Stimulated activated CD4-positive, alpha-beta T cell treated with anti-CD3 and anti-CD28 coated beads, Interleukin-4, amount 100 ng/mL, for 48 hours (primary cell): ENCODE measurements at regions not wholly inside any gene's neighbourhood (a gene's known extent, or its start where the extent isn't known, plus 50 kb on each side); places are given as distances from the start of the nearest gene placed in this dataset.

Source experiments
- DNase-seq, 2 donors: peaks; one replicate each; pipeline ENCODE4 v3.0.0-alpha.2; 2020; ENCODE audit warnings: low read depth in 2 of 2

DNA sequence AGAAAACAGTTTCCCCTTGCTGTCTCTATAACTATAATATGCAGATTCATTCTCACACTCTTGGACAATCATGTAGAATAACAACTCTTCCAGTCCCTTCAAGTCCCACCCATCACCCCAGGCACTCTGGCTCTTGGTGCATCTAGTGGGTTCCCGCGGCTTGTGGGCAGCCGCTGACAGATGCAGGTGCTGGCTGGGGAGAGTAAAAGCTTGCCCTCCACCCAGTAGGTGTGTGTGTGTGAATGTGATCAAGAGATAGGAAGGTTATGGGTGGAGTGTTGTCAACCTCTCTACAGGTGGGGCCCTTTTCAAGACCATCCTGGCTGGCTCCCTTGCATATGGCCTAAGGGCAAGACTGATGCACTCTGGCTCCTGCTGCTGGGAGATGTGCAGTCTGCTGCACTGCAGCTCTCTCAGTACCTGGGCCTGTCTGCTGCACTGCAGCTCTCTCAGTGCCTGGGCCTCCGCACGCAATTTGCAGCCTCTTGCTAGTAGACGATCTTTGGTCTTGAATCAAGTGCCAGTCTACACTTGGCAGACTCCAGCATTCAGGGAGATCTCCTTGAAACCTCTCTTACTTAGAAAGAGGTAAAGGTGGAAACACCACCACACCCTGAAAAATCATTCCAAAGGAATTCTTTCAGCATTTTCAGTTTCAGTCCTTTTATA is 189.7 kb upstream of the GDNF start:
- no peak for DNase-seq

- no peak for DNase-seq
These were observed 184.0 kb upstream of the GDNF start for GRCh38 chr5:38023799-38024198.

DNA sequence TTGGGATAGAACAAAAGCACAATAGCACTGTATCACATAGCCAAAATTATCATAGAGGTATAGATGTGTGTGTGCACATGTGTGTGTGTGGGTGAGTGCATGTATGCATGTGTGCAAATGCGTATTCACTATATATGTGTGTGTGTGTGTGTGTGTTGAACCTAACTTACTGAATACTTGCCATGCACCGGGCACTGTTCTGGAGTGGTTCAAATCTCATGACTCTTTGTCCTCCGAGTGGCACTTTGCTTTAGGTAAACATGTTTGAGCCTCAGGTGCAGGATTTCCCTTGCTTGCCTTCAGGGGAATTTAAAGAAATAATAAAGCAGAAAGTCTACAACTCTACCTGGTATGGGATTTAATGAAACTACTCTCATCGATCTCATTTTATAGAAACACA is 183.5 kb upstream of the GDNF start:
- no peak for DNase-seq

DNA sequence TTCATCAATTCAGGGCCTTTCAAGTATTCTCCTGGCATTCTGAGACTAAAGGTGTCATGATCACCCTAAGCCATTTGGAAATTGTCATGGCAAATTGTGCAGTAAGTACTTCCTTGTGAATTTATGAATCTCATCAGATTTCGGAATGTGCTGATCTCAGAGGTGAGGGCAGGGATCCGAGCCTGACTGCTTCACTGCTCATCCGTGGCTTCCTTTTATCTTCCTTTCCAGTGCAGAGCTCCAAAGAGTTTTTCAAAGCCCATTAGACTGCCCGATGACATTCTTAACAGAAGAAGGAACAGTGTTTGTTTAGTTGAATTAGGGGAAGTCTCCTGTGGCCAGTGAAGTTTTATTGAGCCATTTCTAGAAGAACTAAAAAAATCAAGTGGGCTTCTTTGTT is 182.8 kb upstream of the GDNF start:
- DNase-seq: no peak

- DNase-seq: no peak
These were observed 178.2 kb upstream of the GDNF start for GRCh38 chr5:38018016-38018415.

DNA sequence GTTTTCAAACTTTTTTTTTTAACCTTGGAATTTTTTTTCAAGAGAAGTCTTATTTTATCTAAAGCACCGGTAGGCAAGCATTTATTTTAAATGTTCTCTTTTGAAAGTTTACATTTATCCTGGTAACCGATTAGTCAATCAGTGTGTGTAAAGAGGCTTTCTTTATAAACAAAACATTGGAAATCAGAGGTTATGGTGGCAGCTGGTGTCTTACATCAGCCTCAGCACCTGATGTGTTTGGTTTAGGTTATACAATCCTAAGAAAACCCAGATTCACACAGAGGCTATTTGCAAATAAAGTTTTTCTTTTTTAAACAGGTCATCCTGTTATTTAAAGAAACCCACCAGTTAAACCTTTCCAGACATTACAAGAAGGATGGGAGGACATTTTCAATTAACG is 173.3 kb upstream of the GDNF start:
- DNase-seq: no peak

- DNase-seq: no peak
These were observed 171.9 kb upstream of the GDNF start for GRCh38 chr5:38011668-38012188.

DNA sequence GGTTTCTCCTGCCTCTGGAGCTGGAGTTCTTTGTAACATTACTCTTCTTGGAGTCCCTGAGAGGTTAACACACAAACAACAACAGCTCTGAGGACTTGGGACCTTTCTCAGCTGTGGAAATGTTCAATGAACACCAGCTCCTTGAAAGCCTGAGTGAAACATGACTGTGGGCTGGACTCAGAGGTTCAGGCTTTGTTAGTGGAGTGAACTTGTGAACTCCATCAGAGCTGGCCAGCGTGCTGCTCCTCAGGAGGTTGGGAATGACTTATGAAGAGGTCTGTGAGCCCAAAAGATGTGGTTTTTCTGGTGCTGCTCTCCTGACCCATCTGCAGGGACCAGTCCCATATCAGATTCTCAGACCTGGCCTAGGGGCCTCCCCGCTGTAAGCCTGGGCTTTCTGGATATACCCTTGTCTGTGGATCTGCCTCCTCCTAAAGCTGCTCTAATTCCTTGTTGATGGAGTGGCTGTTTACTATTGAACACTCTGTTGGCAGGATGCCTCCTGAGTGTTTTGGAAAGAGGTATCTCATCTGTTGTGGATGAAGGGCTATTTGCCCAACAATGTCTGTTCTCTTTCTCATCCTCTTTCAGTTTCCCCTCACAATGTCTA is 170.0 kb upstream of the GDNF start:
- DNase-seq: no peak

- DNase-seq: no peak
These were observed 168.4 kb upstream of the GDNF start for GRCh38 chr5:38008198-38008597.

DNA sequence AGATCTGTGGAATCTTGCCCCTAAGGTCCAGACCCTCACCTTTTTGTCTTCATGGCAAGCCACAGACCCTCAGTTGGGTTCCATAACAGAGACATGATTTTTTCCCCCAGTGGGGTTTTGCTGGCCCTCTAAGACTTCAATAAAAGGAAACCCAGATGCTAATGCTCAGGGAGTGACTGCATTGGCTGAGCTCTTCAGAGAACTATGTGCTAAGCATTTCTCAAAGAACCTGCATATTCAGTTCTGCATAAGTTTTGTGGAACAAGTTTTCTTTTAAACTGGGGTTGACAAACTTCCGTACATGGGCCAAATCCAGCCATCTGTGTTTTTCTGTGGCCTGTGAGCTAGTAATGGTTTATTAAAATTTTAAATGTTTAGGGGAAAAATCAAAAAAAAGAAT is 159.8 kb upstream of the GDNF start:
- DNase-seq: no peak

DNA sequence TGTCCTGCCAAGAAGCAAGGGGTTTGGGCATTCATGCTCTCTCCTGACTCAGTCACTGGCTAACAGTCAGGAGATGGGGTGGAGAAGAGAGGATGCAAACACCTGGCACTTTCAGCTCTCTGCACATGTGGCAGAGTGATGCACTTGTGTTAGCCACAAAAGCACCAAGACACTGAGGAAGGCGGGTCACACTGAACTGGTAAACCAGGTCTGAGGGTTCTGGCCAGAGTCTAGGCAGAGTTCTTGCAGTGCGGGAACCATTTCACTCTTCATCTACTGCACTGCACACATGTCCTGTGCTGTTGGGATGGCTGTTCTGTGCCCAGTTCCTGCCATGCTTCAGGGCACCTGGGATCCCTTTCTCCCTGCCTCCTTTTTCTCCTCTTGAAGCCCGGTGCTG is 157.1 kb upstream of the GDNF start:
- DNase-seq: no peak

DNA sequence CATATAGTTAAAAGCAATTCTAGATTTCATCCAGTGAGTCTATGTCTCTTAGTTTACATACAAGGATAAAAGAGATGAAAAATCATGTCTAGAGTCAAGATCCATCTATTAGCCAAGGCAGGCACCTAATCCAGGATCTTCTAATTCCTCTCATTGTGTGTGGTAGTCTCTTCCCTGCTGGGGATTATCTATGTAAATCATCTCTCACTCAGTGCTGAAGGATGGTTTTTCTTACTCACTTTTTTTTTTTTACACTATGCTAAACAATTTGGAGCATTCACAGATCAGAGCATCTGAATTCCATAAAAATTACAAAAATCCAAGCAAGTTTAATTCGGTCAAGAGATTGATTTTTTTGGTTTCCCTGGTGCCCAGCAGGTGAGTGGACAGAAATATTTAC is 154.9 kb upstream of the GDNF start:
- no peak for DNase-seq

- no peak for DNase-seq
These were observed 151.8 kb upstream of the GDNF start for GRCh38 chr5:37991301-37992299.

DNA sequence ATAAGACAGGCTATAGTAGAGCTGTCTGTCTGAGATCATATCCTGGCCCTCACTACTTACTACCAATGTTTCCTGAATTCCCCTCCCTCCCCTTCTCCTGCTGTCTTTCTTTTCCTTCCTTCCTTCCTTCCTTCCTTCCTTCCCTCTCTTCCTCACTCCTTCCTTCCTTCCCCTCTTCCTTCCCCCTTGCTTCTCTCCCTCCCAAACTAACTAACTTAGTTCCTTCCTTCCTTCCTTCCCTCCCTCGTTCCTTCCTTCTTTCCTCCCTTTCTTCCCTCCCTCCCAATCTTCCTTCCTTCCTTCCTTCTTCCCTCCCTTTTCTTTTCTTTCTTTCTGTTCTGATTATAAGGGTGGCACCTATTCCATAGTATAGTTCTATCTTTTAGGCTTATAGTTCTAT is 150.0 kb upstream of the GDNF start:
- DNase-seq: no peak

GRCh38 chr5:37988454-37989046 is 148.7 kb upstream of the GDNF start:
- DNase-seq: no peak

DNA sequence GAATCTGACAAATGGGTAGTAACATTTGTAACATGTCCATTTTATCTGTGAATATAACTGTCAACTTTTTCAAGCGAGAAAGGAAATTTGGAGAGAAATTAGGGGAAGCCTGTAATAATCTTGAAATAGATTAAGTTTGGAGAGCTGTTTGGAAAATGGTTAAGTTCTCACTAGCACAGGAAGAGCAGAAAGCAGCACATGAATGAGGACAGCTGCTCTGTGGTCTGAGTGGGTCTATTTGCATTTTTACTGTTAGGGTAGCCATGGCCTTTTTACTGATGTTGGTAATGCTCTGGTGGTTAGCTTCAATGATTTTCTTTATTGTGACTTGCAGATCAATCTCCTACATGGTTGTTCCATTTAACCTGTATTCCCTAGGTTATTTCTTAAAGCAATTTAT is 144.5 kb upstream of the GDNF start:
- DNase-seq: no peak

DNA sequence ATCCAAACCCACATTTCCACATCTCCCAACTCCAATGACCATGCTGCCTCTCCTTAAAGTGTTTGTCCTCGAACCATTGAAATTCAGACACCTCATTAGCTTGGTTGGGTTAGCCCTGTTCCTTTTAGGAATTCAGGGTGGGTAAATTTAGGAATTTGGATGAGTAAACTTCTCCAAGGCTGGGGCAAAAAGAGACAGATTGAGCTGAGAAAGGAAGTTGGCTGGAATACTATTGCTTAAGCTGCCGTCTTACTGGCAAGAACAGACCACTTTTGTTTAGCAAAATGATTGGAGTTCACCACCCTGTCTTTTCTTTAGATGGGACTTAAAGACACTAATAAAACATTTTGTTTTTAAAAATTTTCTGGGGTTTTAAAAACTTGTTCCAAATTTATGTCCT is 143.6 kb upstream of the GDNF start:
- DNase-seq: no peak

GRCh38 chr5:37979559-37979958 is 139.7 kb upstream of the GDNF start:
- no peak for DNase-seq

- DNase-seq: no peak
These were observed 135.7 kb upstream of the GDNF start for GRCh38 chr5:37975531-37975930.

GRCh38 chr5:37971483-37972024 is 131.7 kb upstream of the GDNF start:
- no peak for DNase-seq

GRCh38 chr5:37966871-37967270 is 127.0 kb upstream of the GDNF start:
- no peak for DNase-seq

GRCh38 chr5:37966291-37966690 is 126.5 kb upstream of the GDNF start:
- DNase-seq: no peak
